NCI-H748 treated with DMSO at 0.1 percent for 48 hours (cell line): ENCODE measurements at regions not wholly inside any gene's neighbourhood (a gene's known extent, or its start where the extent isn't known, plus 50 kb on each side); places are given as distances from the start of the nearest gene placed in this dataset.

Experiments
- DNase-seq: peaks from one replicate; lab custom pipeline; 2025; lab: John Stamatoyannopoulos, UW

DNA sequence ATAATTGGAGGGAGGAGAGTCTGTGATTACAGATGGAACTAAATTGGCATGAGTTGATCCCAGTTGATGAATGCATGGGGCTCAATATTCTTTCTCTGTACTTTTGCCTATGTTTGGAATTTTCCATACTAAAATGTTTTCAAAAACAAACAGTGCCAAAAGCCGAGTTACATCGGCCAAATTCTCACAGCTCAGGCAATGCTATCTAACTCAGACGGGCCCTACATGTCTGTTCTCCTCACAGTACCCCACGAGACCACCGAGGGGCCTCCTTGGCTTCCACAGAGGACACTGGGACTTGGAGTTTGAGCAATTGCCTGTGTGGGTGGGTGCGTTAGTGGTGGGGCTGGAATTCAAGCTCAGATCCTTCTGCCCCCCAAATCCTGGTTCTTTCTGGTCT, 413.2 kb downstream of the CDH26 start:
- DNase-seq = no peak

DNA sequence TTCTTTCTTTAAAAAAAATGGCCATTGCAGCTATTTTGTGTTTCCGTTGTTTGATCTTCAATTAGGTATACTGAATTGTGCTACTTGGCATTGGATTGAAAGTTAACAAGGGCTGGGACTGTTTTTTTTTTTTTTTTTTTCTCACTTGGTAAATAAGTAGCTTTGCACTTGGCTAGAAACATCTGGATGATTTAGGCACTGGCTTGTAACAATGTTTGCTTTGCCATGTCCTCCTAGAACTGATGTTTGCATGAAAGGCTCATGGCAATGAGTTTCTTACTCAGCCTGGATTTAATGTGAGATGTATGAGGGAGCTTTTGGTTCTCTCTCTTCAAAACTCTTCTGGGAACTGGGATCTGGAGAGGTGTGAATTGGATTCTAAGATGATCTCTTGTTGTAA, 414.1 kb downstream of the CDH26 start:
- no peak for DNase-seq

DNA sequence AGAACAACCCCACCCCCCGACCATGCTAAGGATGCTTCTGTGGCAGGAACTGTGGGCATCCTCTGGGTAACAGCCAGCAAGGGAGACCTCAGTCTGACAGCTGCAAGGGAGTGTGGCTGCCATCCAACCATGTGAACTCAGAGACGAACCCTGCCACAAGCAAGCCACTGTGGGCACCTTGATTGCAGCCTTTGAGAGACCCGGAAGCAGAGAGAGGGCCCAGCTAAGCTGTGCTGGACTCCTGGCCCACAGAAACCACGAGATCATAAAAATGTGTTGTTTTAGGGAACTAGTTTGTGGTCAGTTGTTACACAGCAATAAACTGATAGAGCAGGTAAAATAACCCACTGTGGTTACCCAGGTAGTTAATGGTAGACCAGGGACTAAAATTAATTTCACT, 414.6 kb downstream of the CDH26 start:
- no peak for DNase-seq

DNA sequence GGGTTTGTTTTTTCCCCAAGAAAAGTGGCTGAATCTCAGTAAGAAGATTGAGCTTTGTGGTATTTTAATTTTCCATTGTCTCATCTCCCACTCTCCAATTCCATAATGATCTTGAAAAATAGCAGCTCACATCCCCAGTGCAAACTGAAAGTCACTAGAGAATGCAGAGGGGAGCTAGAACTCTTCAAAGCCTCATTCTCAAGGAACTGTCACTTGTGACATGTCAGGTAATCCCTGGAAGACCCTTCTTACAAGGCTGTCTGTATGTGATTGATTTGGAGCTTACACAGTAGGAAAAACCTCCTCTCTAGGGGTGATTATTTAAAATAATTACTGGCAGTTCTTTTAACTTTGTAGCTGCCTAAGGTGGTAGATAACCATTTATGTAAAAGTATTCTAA, 420.4 kb downstream of the CDH26 start:
- no peak for DNase-seq

DNA sequence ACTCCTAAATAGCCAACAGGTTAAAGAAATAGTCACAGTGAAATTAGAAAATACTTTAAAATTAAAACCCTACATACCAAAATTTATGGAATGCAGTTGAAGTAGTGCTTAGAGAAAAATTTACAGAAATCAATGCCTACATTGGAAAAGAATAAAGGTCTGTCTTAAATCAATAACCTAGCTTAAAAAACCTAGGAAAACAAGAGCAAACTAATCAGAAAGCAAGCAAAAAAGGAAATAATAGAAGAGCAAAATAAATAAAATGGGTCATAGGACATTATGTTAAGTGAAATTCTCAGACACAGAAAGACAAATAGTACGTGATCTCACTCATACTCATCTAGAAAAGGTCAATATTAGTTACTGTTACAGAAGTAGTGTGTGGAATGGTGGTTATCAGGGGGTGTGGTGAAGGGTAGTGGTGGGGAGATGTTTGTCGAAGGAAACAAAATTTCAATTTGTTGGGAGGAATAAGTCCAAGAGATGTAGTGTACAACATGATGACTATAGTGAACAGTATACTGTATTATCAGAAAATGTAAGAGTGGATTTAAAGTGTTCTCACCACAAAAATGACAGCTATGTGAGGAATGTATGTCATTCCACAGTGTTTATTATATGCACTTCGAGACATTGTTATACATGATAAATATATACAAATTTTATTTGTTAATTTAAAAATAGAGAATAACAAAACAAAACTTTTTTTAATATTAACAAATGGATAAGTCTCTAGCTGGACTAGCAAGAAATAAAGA, 423.6 kb downstream of the CDH26 start:
- DNase-seq = no peak

DNA sequence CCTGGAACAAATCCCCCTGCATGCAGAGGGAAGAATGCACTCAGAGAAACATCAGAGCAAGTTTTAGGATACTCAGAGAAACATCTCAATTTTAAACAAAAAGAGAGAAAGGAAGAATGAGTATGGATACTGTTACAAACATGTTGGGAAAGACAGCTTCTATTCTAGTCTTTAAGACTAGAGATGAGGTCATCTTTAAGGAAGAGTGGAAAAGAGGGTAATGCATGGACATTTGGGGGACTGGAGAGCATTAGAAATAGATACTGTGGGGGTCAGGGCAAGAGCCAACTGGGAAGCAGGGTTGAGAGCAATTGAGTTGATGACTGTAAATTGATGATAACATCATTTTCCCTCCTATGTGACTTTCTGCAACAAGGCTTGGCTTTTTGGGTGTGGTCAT, 431.2 kb downstream of the CDH26 start:
- no peak for DNase-seq

DNA sequence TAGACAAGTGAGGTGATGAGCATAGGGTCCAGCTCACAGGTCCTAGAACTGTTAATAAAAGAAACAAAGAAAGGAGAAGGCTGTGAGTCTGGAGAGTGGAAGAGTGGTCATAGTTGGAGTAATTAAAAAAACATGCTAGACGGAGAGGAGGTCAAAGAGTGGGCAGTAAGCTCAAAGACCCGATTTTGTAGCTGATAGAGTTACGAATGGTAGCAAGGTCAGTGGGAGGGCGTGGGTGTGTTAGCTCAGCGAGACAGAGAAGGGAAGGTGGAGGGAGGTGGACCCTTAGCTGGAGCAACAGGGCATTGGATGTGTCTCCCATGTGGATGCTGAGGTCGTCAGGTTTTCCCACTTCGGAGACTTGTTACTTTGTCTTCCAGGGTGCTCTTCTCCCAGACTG, 431.7 kb downstream of the CDH26 start:
- no peak for DNase-seq

DNA sequence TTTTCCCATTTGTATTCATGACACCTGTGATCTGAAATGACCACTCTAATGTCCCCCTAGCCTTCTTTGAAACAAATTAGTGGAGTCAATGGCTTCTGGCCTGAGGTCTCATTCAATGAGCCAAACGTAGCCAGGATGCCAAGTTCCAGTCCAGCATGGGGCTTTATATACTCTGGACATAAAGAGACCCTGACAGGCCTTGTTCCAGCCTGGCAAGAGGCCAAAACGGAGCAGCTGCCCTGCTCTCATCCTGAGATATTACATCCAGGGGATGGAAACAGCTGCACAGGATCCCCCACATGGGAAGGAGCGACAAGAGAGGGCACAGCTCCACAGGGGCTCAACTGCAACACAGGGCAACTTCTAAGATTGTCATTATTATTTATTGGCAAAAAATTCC, 437.8 kb downstream of the CDH26 start:
- peak; percentile 30 for DNase-seq

DNA sequence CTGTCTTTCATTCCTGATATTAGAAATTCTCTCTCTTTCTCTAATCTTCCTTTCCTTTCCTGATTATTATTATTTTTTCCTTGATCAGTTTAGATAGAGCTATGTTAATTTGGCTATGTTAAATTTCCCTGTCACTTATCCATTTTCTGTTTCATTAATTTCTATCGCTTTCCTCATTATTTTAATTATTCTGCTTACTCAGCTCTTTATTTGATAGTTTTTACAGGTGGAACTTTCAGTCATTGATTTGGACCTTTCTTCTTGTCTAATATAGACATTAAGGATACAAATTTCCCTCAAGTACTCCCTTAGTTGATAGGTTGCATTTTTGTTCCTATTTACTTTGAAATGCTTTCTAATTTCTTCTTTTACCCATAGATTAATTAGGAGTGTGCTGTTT, 442.3 kb downstream of the CDH26 start:
- no peak for DNase-seq

DNA sequence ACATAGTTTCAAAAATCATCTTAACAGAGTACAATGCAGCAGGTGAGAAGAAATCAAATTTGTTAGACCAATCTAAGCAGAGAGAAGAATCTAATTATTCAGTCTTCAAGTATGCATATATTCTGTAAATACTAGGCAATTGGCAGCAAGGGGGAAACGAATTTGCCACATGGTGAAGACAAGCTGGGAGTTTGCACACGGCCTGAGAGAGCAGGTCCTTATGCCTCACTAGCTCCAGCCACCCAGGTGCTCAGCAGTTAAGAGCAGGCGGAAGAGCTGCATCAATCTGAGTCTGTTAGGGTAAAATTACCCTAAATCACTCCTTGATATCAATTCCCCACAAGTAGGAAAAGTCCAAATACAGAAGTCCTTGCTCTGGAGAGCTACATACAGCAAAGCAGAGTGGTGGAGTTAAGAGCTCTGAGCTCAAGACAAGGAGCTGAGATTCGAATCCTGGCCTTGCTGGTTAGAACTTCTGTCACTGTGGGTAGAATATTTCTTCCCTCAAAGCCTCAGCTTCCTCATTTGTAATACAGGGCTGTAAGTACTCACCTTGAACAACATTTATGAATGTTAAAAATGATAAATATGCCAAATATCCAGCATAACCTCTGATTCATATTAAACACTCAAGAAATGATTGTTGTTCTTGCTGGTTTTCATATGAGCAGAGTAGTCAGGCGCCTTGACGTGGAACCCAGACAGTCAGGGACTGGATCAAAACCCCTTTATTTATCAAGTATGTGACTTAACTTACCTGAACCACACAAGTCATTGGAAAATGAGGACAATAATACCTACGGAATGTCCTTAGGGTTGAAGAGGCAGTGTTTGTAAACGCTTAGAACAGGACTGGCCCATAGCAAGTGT, 444.2 kb downstream of the CDH26 start:
- no peak for DNase-seq

DNA sequence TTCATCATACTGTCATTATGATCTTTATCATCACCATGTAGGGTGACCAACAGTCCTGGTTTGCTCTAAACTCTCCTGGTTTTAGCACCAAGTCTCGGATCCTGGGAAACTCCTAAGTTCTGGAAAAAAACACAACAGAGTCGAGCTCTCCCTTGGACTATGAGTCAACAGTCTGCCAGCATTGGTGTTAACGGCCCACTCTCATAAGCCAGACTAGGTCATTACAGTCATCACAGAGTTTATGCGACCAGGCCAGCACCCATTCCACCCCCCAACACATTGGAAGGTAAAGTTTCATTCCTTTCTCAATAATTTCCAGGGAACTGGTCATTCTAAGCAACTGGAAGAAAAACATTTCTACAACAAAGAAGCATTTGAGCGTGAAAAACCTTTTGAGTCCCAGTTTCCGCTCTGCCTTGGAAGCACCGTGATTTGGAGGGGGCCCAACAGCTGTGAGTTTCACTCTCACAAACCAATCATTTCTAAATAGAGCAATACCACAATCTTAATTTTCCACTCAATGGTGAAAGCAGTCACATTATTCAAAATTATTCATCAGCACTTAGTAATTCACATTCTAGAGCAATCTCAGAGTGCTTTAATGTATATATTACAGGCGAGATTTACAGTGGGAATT, 445.0 kb downstream of the CDH26 start:
- DNase-seq = no peak

DNA sequence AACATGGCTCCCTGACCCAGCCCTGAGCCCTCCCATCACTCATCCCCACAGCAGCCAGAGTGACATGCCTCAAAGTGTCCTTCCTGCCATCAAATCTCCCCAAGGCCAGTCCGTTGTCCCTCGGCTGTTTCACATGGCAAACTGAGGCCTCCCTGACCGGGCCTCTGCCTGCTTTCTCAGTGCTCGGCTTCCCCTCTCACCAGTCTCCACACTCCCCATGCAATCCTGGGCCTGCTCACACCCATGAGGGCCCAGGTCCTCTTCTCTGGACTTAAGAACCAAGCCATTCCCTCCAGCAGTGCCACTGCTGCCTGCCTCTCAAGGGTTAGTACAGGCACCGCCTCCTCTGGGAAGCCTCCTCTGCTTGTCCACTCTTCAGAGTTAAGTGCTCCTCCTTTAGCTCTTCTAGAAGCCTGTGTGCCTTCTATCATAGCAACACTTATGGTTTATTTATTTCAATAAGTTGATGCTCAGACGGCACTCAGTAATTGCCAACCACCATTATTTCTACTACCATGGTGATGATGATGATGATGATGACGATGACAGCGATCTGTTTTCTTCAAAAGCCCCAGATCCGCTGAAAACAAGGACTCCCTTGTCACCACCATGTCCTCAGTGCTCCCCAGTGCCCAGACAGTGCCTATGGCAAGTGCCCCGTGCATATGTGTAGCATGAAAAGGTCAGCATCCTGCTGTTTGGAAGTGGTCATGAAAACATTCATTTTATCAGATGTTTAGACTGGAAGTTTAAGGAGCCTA, 449.0 kb downstream of the CDH26 start:
- DNase-seq = no peak

DNA sequence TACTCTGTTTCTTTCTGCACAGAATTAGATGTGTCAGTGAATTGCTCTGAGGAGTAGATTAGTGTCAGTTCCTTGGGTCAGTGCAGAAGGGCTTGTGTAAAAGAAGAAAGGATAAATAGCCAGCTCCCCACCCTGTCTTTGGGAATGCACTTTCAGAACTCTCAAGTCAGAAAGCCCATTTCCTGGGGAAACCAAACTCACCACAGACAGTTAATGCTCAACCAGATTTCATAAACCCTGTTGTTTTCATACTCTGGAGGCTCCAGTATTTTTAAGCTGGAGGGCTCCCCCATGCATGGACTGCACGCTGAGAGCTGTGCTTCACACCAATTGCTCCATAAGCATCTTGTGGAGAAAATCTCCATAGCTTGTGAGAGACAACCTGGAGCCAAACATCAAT, 449.7 kb downstream of the CDH26 start:
- no peak for DNase-seq

DNA sequence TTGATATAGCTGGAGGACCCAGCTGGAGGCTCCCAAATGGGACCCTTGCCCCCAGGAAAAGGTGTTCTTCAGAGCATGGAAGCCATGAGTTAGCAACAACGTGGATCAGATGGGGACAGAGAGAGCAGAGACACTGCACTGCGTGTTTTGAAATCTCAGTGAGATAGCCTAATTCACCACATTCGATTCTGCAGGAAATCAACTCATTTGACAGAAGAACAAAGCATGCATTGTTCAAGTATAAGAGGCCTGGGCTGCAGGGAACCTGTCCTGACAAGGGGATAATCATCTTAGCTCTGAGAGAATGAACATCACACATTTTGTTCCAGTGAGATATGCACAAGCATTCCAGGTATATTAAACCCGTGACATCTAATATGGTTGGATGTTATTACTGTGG, 450.2 kb downstream of the CDH26 start:
- no peak for DNase-seq

DNA sequence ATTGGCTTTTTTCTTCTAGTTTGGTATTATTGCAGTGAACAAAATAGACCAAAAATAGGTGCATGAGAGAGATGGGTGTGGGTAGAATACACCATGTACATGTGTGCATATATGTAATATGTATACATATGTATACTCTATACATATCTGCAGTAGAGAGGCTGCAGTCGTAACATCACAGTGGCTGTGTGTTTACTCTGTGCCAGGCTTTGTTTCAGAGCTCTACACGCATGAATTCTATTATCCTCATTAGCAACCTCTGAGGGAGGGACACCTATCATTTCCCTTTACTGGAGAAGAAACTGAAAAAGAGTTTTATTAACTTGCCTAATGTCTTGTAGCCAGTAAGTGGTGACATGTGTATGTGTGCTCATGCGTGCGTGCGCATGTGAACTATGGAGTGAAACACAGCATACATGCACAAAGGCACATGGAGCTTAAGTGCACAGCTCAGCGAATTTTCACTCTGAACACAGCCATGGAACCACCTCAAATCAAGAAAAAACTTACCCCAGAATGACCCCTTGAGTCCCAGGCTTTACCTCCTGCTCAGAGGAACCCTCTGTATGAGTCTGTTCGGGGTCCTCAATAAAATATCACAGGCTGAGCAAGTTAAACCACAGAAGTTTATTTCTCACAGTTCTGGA, 452.5 kb downstream of the CDH26 start:
- no peak for DNase-seq

DNA sequence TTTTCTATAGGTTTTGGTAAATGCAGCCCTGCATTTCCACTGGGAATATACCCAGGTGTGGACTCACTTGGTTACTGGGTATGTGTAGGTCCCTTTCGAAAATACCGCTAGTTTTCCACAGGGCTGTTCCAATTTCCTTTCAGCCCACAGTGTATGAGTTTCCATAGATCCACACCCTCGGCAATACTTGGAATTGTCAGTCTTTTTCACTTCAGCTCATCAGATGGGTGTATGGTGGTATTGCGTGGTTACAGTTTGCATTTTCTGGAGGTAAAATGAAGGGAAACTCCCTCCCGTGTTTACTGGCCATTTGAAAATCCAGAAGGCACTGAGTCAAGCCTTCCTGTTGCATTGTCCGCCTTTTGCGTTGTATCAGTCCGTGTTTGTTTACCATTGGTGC, 453.6 kb downstream of the CDH26 start:
- no peak for DNase-seq

DNA sequence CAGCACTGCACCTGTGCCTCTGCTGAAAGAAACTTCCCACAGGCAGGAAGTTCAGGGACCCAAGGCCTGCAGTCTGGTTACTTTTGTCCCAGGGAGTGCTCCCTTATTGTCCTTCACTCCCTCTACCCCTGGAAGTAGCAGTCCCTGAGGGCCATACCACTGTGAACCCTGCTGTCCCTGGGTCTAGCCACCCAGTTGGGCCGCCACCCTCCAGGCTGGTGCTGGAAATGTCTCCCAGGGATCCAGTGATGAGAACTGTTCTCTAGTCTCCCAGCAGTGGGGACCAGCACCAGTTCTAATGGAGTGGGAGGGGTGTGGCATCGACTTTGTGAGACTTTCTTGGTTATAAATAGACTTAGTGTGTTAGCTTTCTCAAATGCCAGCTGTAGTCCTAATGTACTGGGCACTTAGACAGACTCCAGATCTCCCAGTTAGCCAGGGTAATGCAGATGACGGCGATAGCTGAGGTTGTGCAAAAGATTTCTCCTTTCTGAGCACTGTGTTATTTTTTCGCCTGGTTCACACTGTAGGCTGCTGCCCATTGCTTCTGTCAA, 462.5 kb downstream of the CDH26 start:
- no peak for DNase-seq

DNA sequence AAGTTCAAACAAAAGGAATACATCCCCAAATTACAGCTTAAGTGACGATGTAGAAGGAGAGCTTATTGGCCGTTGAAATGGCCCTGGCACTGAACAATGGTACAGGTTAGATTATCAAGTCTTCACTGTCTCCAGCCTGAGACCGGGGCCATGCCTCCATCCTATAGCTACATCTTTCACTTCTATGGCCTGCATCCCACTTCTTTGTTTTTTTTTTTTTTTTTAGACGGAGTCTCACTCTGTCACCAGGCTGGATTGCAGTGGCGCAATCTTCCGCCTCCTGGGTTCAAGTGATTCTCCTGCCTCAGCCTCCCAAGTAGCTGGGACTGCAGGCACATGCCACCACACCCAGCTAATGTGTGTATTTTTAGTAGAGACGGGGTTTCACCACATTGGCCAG, 464.6 kb downstream of the CDH26 start:
- no peak for DNase-seq

DNA sequence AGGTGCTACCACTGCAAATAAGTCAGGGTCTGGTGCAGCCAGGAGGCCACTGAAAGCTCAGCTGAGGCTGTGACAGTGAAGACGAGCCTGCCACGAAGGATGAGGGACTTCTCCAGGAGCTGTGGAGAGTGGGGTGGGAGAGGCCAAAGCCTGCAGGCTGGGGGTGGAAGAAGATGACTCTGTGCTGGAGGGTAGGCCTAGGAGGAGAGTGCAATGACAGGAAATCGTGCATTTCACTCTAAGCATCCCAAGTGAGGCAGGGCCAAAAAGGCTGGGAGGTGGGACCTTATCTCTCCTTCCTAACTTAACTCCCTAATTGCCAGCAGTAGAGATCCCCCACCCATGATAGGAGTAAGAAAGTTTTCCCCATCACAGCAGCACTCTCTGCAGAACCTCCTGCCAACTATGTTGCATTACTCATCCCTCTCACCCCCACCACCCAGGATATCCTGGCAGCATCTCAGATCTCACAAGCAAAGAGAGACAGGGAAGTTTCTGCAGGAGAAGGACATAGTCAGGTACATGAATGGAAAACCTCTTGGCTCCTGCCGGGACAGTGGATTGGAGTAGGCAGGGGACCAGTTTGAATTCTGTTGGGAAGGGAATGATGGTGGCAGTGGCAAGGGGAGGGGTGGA, 466.2 kb downstream of the CDH26 start:
- no peak for DNase-seq

DNA sequence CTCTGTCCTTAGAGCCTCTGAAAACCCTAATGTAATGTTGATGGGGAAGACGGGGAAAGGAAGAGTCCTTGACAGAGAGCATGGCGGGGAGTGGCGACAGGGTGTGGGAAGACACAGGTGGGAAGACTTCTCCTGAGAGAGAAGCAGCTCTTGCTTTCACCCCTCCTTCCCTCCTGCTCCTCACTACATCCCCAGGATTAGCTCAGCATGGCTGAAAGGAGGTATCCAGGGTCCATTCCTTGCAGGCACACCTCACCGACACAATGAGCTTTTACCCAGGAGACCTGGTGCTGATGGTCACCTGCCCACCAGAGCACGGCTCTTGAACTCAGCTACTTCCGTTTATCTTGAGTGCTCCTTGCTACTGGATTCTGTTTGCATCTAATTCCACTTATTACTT, 469.3 kb downstream of the CDH26 start:
- DNase-seq = no peak

DNA sequence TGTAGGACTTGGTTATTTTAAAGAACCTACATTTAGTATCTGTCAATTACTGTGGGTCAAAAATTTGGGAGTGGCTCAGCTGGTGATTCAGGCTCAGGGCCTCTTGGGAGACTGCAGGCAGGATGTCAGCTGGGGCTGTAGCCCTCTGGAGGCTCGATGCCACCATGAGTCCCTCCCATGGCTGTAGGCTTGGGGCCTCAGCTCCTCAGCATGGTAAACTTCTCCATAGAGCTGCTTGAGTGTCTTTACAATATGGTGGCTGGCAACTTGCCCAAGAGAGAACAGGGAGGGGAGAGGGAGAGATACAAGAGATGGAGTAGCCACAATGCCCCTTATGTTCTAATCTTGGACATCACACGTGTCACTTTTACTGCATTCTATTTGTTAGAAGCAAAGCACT, 470.4 kb downstream of the CDH26 start:
- no peak for DNase-seq
